Liver (tissue), 8 donors: ENCODE measurements at regions not wholly inside any gene's neighbourhood (a gene's known extent, or its start where the extent isn't known, plus 50 kb on each side); places are given as distances from the start of the nearest gene placed in this dataset.

Source experiments
- DNase-seq: peaks from one replicate; pipeline ENCODE4 v3.0.0-alpha.2; 2017; ENCODE audit warnings: low spot score
- H3K27ac ChIP-seq, 2 donors: one replicate each; pipeline ENCODE4 v1.7.0; 2013; ENCODE audit warnings: inconsistent platforms in 2 of 2, low read length in 2 of 2, control low read depth in 1 of 2, low read depth in 1 of 2, mild to moderate bottlenecking in 1 of 2
- H3K27me3 ChIP-seq, 4 donors: one replicate each; pipeline versions ENCODE4 v1.6.1 to v1.7.0; 2013; ENCODE audit warnings: low read length in 3 of 4, inconsistent platforms in 1 of 4, mild to moderate bottlenecking in 1 of 4, moderate library complexity in 1 of 4; ENCODE audit not compliant: control insufficient read depth in 4 of 4, insufficient read depth in 4 of 4
- H3K36me3 ChIP-seq, 4 donors: one replicate each; pipeline versions ENCODE4 v1.6.1 to v1.7.0; 2013; ENCODE audit warnings: low read length in 3 of 4, mild to moderate bottlenecking in 3 of 4, low read depth in 1 of 4, moderate library complexity in 1 of 4; ENCODE audit not compliant: control insufficient read depth in 4 of 4, insufficient read depth in 3 of 4
- H3K4me1 ChIP-seq, 4 donors: one replicate each; pipeline versions ENCODE4 v1.6.1 to v1.7.0; 2013; ENCODE audit warnings: low read length in 3 of 4, mild to moderate bottlenecking in 3 of 4, moderate library complexity in 1 of 4; ENCODE audit not compliant: control insufficient read depth in 4 of 4, insufficient read depth in 4 of 4
- H3K4me3 ChIP-seq, 3 donors: one replicate each; pipeline versions ENCODE4 v1.6.1 to v1.7.0; 2013; ENCODE audit warnings: low read length in 3 of 3, control low read depth in 1 of 3, low read depth in 1 of 3, mild to moderate bottlenecking in 1 of 3
- H3K9ac ChIP-seq, 2 donors: one replicate each; pipeline ENCODE4 v1.7.0; 2013; ENCODE audit warnings: low read length in 2 of 2, mild to moderate bottlenecking in 2 of 2, moderate library complexity in 2 of 2, control low read depth in 1 of 2, low read depth in 1 of 2
- H3K9me3 ChIP-seq, 4 donors: one replicate each; pipeline versions ENCODE4 v1.6.1 to v1.7.0; 2013; ENCODE audit warnings: low read length in 3 of 4; ENCODE audit not compliant: control insufficient read depth in 4 of 4
- ATF3 ChIP-seq: IDR thresholded peaks from 2 replicates; pipeline ENCODE4 v1.6.1; 2016; ENCODE audit warnings: antibody characterized with exemption
- CTCF ChIP-seq: fragments of 150-350 bp; IDR thresholded peaks from 2 replicates; pipeline ENCODE4 v1.5.1; 2017; ENCODE audit warnings: improper control_type of control experiment, low read depth, low read length; ENCODE audit not compliant: missing input control
- EGR1 ChIP-seq, 2 donors: IDR thresholded peaks; 2 replicates each; pipeline ENCODE4 v1.6.1; 2016 to 2018; ENCODE audit warnings: antibody characterized with exemption in 2 of 2, low read depth in 2 of 2
- FOXA1 ChIP-seq: IDR thresholded peaks from 2 replicates; pipeline ENCODE4 v1.6.1; 2016; ENCODE audit warnings: antibody characterized with exemption
- FOXA2 ChIP-seq: IDR thresholded peaks from 2 replicates; pipeline ENCODE4 v1.6.1; 2016; ENCODE audit warnings: antibody characterized with exemption
- GABPA ChIP-seq, 2 donors: IDR thresholded peaks in 1 of 2; conservative IDR thresholded peaks in 1 of 2; 2 replicates each; pipeline ENCODE4 v1.6.1; 2016; ENCODE audit warnings: antibody characterized with exemption in 2 of 2, mild to moderate bottlenecking in 1 of 2, moderate library complexity in 1 of 2
- HNF4A ChIP-seq, 2 donors: conservative IDR thresholded peaks; 2 replicates each; pipeline ENCODE4 v1.6.1; 2016; ENCODE audit warnings: antibody characterized with exemption in 2 of 2, mild to moderate bottlenecking in 2 of 2
- JUND ChIP-seq, 2 donors: IDR thresholded peaks; 2 replicates each; pipeline ENCODE4 v1.6.1; 2016; ENCODE audit warnings: antibody characterized with exemption in 2 of 2
- MAX ChIP-seq: IDR thresholded peaks from 2 replicates; pipeline ENCODE4 v1.6.1; 2016; ENCODE audit warnings: antibody characterized with exemption
- NR2F2 ChIP-seq: IDR thresholded peaks from 2 replicates; pipeline ENCODE4 v1.6.1; 2016; ENCODE audit warnings: antibody characterized with exemption
- RAD21 ChIP-seq, 2 donors: IDR thresholded peaks; 2 replicates each; pipeline ENCODE4 v1.6.1; 2016; ENCODE audit warnings: antibody characterized with exemption in 2 of 2, mild to moderate bottlenecking in 2 of 2
- REST ChIP-seq: IDR thresholded peaks from 2 replicates; pipeline ENCODE4 v1.6.1; 2016; ENCODE audit warnings: antibody characterized with exemption, mild to moderate bottlenecking
- RXRA ChIP-seq, 2 donors: IDR thresholded peaks; 2 replicates each; pipeline ENCODE4 v1.6.1; 2017 to 2018; ENCODE audit warnings: antibody characterized with exemption in 2 of 2, mild to moderate bottlenecking in 1 of 2
- SP1 ChIP-seq: IDR thresholded peaks from 2 replicates; pipeline ENCODE4 v1.6.1; 2018; ENCODE audit warnings: antibody characterized with exemption, mild to moderate bottlenecking
- TAF1 ChIP-seq: conservative IDR thresholded peaks from 2 replicates; pipeline ENCODE4 v1.6.1; 2016; ENCODE audit warnings: antibody characterized with exemption, mild to moderate bottlenecking
- YY1 ChIP-seq: IDR thresholded peaks from 2 replicates; pipeline ENCODE4 v1.6.1; 2016; ENCODE audit warnings: antibody characterized with exemption, mild to moderate bottlenecking
- WGBS: extraction: QIAGEN DNeasy Blood & Tissue Kit; methylation state at CpG from one replicate; pipeline ENCODE4 v1.1.7; 2013; 5-methylcytosine and 5-hydroxymethylcytosine counted together
- donor health status: healthy.
- donor health status: healthy.
- donor health status: healthy.
- donor health status: healthy.
- donor health status: healthy.

- no peaks in the 10 kb centered on the region for H3K27me3 ChIP-seq
- no peak overlapping the region for H3K27ac ChIP-seq
- H3K36me3 ChIP-seq = no peaks in the 10 kb centered on the region
- DNase-seq = no peak
- no peak for TF ChIP-seq FOXA2
- no peak for TF ChIP-seq RAD21 (IDR thresholded peaks at IDR 0.05)
- no peak for TF ChIP-seq JUND (IDR thresholded peaks at IDR 0.05)
- TF ChIP-seq YY1 = no peak
- TF ChIP-seq CTCF = no peak
- TF ChIP-seq ATF3 = no peak
- TF ChIP-seq EGR1 (IDR thresholded peaks at IDR 0.05; ENCODE audit: low read depth in 2 of 2) = no peak
- no peak for TF ChIP-seq GABPA (IDR thresholded peaks at IDR 0.05 in 1 of 2, conservative IDR thresholded peaks at IDR 0.05 in 1 of 2)
- no peak for TF ChIP-seq REST
- TF ChIP-seq SP1 = no peak
- TF ChIP-seq TAF1 = no peak
- TF ChIP-seq FOXA1 = no peak
- no peak for TF ChIP-seq NR2F2
- no peak for TF ChIP-seq HNF4A (conservative IDR thresholded peaks at IDR 0.05)
- no peak for TF ChIP-seq RXRA (IDR thresholded peaks at IDR 0.05)
- no peak for TF ChIP-seq MAX
- no peaks in the 10 kb centered on the region for H3K9me3 ChIP-seq
- no peak overlapping the region for H3K4me3 ChIP-seq
- no peaks in the 10 kb centered on the region for H3K4me1 ChIP-seq
- H3K9ac ChIP-seq = no peak overlapping the region
Observed at GRCh38 chr11:111444040-111444439, 65.0 kb upstream of the POU2AF1 start.

GRCh38 chr11:111443640-111444039 lies 64.6 kb upstream of the POU2AF1 start:
- WGBS = 71% methylated on average over 7 of the region's 7 CpGs
- no peaks in the 10 kb centered on the region for H3K9me3 ChIP-seq

More at GRCh38 chr11:111443640-111444039, 64.6 kb upstream of the POU2AF1 start:
- H3K27ac ChIP-seq = no peak overlapping the region
- H3K4me3 ChIP-seq = no peak overlapping the region
- H3K4me1 ChIP-seq = no peaks in the 10 kb centered on the region
- no peak for TF ChIP-seq GABPA (IDR thresholded peaks at IDR 0.05 in 1 of 2, conservative IDR thresholded peaks at IDR 0.05 in 1 of 2)
- no peaks in the 10 kb centered on the region for H3K27me3 ChIP-seq
- no peaks in the 10 kb centered on the region for H3K36me3 ChIP-seq
- H3K9ac ChIP-seq = no peak overlapping the region
- DNase-seq = no peak
